NT2/D1 (cell line): ENCODE measurements at regions not wholly inside any gene's neighbourhood (a gene's known extent, or its start where the extent isn't known, plus 50 kb on each side); places are given as distances from the start of the nearest gene placed in this dataset.

Experiments used
- DNase-seq: peaks from one replicate; pipeline ENCODE4 v3.0.0-alpha.2; 2011; ENCODE audit warnings: low read depth, low spot score
- H3K27me3 ChIP-seq: 2 replicates; pipeline ENCODE4 v1.6.0; 2011; ENCODE audit warnings: mild to moderate bottlenecking; ENCODE audit not compliant: insufficient read length, insufficient read depth
- H3K36me3 ChIP-seq: 2 replicates; pipeline ENCODE4 v1.6.1; 2011; ENCODE audit warnings: mild to moderate bottlenecking, low read length, mixed read lengths; ENCODE audit not compliant: insufficient read depth, insufficient read length
- H3K4me1 ChIP-seq: 2 replicates; pipeline ENCODE4 v1.5.1; 2011; ENCODE audit not compliant: insufficient read depth, insufficient read length
- H3K4me3 ChIP-seq: 2 replicates; pipeline ENCODE4 v1.5.1; 2011; ENCODE audit warnings: low read depth; ENCODE audit not compliant: insufficient read length
- H3K9ac ChIP-seq: 2 replicates; pipeline ENCODE4 v1.6.0; 2011; ENCODE audit warnings: low read depth; ENCODE audit not compliant: insufficient read length
- H3K9me3 ChIP-seq: 2 replicates; pipeline ENCODE4 v1.5.1; 2011; ENCODE audit warnings: mild to moderate bottlenecking, low read length; ENCODE audit not compliant: insufficient read depth
- SUZ12 ChIP-seq: IDR thresholded peaks from 2 replicates; pipeline ENCODE4 v1.6.1; 2011; ENCODE audit not compliant: insufficient read length, insufficient read depth; ENCODE audit errors: extremely low read depth
- YY1 ChIP-seq: IDR thresholded peaks from 2 replicates; pipeline ENCODE4 v1.6.1; 2011; ENCODE audit not compliant: insufficient read length, insufficient read depth
- ZNF274 ChIP-seq: IDR thresholded peaks from 2 replicates; pipeline ENCODE4 v1.6.1; 2011; ENCODE audit warnings: mild to moderate bottlenecking, low read depth, low read length

DNA sequence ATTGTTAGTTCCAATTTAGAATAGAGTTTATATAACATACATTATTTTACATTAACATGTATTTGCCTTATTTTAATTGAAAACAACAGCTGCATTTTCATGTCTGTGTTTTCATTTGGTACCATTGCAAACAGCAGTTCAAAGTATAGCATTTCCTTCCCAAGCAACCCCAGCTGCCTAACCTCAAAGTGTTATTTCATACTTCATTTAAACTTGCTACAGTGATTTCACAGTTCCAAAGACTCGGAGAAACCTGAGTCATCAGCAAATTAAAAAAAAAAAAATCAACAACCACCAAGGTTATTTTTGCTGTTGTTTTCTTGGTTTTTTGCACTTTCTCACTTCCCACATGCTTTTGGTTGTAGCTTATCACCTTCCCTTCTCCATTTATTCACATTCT is 236.5 kb upstream of the SPHKAP start:
- no peak for DNase-seq

DNA sequence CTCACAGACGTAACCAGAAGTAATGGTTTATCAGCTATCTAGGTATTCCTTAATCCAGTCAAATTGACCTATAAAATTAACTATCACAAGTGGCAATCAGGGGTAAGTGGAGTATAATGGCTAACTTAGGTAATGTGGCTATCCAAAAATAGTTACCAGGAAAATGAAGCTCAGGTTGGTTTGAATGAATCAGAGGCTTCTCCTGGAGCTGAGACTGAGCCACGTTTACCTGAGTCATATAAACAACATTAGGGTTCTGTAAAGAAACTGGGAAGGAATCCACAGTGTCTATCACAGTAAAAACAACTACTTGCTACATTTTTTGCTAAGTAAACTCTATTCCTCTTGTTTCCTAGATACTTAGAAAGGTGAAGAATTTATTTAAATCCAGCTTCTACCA is 236.0 kb upstream of the SPHKAP start:
- no peaks in the 10 kb centered on the region for H3K36me3 ChIP-seq
- DNase-seq: no peak
- TF ChIP-seq SUZ12: no peak
- no peak for TF ChIP-seq YY1
- no peak for TF ChIP-seq ZNF274
- H3K27me3 ChIP-seq: no peaks in the 10 kb centered on the region
- no peaks in the 10 kb centered on the region for H3K4me1 ChIP-seq
- H3K9me3 ChIP-seq: 0 out of 2 replicates have a peak, but pooled peaks cover 3% of the 10 kb centered on the region
- no peak overlapping the region for H3K4me3 ChIP-seq
- H3K9ac ChIP-seq: no peak overlapping the region

More for the DNA sequence above, 236.5 kb upstream of the SPHKAP start:
- H3K4me3 ChIP-seq: no peak overlapping the region
- H3K9me3 ChIP-seq: 0 out of 2 replicates have a peak, but pooled peaks cover 3% of the 10 kb centered on the region
- no peak overlapping the region for H3K9ac ChIP-seq
- no peak for TF ChIP-seq YY1
- no peaks in the 10 kb centered on the region for H3K4me1 ChIP-seq
- no peaks in the 10 kb centered on the region for H3K36me3 ChIP-seq
- H3K27me3 ChIP-seq: no peaks in the 10 kb centered on the region

DNA sequence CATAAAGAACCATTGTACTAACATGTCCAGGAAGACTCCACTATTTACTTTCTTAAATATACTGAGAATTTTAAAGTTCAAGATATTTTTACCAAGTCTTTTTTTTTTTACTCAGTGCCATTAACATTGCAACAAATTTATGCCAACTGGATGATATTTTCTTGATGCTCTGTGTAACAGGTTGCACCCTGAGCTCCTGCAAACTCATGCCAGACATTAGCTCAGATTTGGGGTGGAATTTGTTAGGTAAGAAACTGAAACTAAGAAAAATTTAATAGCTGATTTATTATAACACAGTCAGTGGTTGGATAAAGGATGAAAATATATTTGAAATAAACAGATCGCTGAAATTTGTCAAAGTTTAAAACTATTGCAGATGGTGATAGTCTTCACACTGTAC is 228.6 kb upstream of the SPHKAP start:
- H3K4me3 ChIP-seq: no peak overlapping the region
- H3K36me3 ChIP-seq: no peaks in the 10 kb centered on the region
- no peaks in the 10 kb centered on the region for H3K4me1 ChIP-seq
- no peak overlapping the region for H3K9ac ChIP-seq
- no peak for TF ChIP-seq ZNF274
- no peak for TF ChIP-seq SUZ12
- TF ChIP-seq YY1: no peak
- H3K27me3 ChIP-seq: no peaks in the 10 kb centered on the region
- no peaks in the 10 kb centered on the region for H3K9me3 ChIP-seq
- DNase-seq: no peak

DNA sequence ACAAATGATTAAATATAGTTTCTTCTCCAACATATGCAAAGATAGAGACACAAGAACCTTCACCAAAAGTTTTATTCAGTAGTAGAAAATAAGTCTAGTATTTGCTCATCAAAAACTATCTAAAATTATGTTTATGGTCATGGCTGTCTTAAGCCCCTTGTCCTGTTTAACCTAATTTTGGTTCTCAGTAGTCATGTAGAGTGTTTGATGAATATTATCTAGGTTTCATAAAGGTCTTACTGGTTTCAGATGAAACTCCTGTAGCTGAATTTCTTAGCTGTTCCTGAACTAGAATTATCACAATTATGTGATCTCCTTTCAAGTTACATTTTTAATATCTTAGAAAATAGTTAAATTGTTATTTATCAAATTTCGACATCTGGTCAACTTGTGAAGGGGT is 228.0 kb upstream of the SPHKAP start:
- TF ChIP-seq SUZ12 (no peak), YY1 (no peak), ZNF274 (no peak)

DNA sequence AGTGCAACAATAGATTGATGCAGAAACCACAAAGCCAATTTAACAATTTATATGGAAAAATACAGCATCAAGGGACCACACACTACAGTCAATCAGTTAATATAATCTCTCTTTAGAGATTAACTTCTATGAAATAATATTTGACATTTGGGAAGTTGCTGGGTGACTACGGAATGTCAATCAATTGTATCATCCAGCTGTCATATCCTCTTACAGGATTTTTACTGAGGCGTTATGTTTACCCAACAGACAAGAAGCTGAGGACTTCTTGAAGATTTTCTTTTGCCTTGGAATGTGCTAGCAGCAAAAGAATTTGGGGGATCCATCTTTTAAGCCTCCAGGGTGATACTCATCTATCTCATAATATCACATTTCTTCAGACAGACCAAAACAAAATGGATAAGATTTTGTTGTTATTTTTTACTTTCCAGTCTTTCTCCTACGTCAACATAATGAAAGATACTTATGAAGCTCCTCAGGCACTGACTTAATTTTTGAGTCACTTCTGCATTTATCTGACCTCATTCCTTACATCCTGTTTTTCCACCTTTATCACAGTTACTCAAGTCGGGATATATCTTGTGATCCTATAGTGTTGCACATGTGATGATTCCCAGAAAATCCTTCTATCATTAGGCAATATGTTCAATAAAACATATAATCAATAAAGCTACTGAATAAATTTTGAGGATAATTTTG is 227.2 kb upstream of the SPHKAP start:
- Histone ChIP-seq H3K4me1 (no peaks in the 10 kb centered on the region), H3K27me3 (no peaks in the 10 kb centered on the region), H3K36me3 (no peaks in the 10 kb centered on the region), H3K9me3 (no peaks in the 10 kb centered on the region), H3K9ac (no peak overlapping the region), H3K4me3 (no peak overlapping the region)
- TF ChIP-seq SUZ12: no peak
- no peak for TF ChIP-seq ZNF274
- no peak for TF ChIP-seq YY1
- no peak for DNase-seq

More for the DNA sequence above, 228.0 kb upstream of the SPHKAP start:
- Histone ChIP-seq H3K27me3 (no peaks in the 10 kb centered on the region), H3K36me3 (no peaks in the 10 kb centered on the region), H3K4me3 (no peak overlapping the region), H3K9ac (no peak overlapping the region), H3K9me3 (no peaks in the 10 kb centered on the region), H3K4me1 (no peaks in the 10 kb centered on the region)
- DNase-seq: no peak

DNA sequence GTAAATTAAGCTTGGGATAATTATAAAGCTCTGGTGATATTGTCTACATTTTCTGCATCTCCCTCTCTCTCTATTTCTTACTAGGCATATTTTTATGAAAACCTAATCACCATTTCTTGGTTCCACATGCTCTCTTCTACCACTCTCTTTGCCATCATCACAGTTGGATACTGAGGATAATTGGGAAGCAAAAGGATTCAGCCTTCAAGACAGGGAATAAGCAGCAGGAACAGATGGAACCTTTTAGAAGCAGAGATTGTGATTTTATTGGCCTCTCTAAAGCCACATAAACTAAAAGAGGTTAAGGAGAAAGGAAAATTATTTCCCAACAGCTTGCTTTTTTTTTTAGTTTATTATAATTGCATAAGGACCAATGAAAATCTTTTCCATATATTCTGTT is 226.3 kb upstream of the SPHKAP start:
- Histone ChIP-seq H3K9ac (no peak overlapping the region), H3K4me3 (no peak overlapping the region), H3K36me3 (no peaks in the 10 kb centered on the region), H3K9me3 (no peaks in the 10 kb centered on the region), H3K4me1 (no peaks in the 10 kb centered on the region), H3K27me3 (no peaks in the 10 kb centered on the region)
- DNase-seq: no peak
- no peak for TF ChIP-seq ZNF274
- no peak for TF ChIP-seq YY1
- no peak for TF ChIP-seq SUZ12

DNA sequence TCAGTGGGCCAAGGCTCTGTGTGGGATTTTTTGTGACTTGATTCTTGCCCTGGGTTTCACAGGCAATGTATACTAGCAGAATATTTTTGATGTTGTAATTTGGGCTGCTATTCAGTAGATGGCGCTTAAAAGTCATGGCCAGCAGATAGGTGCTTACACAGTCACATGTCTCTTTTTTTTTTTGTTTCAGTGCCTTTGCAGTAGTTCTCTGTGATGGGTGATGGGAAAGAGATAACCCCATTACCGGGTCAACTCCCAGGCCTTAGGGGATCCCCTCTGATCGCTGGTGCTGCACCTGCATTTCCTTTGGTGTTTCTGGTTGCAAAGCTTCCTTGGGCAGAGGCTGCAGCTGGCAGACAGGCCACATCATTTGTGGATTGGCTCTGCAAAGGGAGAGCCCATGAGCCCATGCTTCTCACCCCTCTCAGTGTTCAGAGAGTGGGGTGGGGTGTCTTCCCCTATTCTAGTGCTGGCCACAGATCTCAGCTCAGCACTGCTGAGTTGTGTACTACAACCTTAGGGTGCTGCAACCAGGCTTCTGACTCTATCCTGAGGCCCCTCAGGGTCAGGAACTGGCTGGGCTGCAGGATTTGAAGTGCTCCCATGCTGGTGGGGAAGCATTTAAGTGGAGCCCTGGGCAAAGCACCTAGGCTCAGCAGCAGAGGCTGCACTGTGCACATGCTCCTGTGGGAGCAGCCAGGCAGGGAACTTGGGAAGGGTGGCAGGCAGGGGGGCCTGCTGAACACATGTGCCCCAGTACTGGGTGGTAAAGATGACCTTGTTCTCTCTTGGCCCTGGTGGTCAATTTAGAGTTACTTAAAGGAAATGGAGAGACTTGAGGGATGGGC is 219.8 kb upstream of the SPHKAP start:
- peaks cover 17% of the 10 kb centered on the region for H3K9me3 ChIP-seq
- no peaks in the 10 kb centered on the region for H3K36me3 ChIP-seq
- H3K27me3 ChIP-seq: no peaks in the 10 kb centered on the region
- H3K4me3 ChIP-seq: no peak overlapping the region
- no peaks in the 10 kb centered on the region for H3K4me1 ChIP-seq
- no peak for TF ChIP-seq ZNF274
- no peak for TF ChIP-seq SUZ12
- TF ChIP-seq YY1: no peak
- DNase-seq: peak; percentile 8
- no peak overlapping the region for H3K9ac ChIP-seq
